NCI-H748 treated with DMSO at 0.1 percent for 48 hours (cell line): ENCODE measurements at regions not wholly inside any gene's neighbourhood (a gene's known extent, or its start where the extent isn't known, plus 50 kb on each side); places are given as distances from the start of the nearest gene placed in this dataset.
A peak's percentile ranks its signal among the peaks of the same experiment; 100 is the strongest.
"Not testable (repeated sequence)": the region's sequence is repeated elsewhere in the genome, so short reads cannot be mapped to it uniquely, and the experiment has no call there.

Experiments used
- DNase-seq: peaks from one replicate; lab custom pipeline; 2025; lab: John Stamatoyannopoulos, UW

DNA sequence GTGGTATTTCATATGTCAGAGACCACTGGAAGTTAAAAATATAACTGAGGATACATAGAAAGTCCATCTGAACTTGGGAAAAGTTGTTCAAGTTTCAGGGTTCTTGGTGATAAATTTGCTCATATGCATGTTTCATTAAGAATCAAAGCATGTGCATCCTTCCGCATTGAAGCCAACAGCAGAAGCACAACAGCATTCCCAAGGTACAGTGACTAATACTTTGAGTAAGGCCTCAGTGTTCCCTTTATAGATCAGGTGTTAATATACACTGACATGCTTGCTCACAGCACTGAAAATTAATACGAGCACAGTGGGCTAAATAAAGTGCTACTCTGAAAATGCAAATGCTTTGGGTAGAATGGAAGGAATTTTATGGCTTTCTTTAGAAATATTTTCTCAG is 691.1 kb downstream of the METTL15 start:
- no peak for DNase-seq

DNA sequence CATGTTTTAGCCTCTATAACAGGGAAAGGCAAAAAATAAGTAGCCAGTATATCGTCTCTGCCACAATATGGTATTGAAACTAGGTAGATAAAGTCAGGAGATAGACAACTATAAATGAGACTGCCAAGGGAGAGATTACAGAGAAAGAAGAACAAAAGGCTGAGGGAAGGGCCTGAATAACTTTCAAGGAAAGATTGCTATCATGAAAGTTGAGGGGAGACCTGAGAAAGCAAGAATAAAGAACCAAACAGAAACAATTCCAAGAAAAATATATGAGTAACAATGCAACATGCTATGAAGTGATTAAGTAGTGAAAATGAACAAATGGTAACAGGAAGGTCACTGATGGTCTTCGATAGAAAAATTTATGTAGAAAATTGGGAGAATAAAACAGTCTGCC is 690.1 kb downstream of the METTL15 start:
- no peak for DNase-seq

DNA sequence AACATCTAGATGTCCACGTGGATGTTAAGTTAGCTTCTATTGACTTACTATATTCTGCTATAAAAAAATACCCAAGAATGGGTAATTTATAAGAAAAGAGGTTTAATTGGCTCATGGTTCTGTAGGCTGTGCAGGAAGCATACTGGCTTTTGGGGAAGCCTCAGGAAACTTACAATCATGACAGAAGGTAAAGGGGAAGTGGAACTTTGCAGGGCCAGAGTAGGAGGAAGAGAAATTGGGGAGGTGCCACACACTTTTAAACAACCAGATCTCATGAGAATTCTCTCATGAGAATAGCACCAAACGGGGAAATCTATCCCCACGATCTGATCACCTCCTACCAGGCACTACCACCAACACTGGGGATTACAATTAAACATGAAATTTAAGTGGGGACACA is 689.3 kb downstream of the METTL15 start:
- no peak for DNase-seq

DNA sequence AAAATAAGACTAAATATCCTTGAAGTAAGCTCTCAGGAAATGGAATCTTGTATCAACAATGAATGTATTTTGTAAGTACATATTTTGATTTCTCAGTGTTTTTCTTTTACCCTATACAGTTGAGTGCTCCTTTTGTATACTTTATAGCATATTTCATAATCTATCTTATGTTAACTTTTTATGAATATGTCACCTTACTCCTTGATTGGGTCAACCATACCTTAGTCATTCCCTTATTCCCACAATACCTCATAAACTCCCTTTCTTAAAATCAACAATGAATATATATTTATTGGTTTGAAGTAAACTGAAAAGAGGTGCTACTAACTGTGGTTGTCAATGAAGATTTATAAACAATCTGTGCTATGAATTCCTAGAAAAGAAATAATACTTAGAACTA is 686.2 kb downstream of the METTL15 start:
- no peak for DNase-seq

DNA sequence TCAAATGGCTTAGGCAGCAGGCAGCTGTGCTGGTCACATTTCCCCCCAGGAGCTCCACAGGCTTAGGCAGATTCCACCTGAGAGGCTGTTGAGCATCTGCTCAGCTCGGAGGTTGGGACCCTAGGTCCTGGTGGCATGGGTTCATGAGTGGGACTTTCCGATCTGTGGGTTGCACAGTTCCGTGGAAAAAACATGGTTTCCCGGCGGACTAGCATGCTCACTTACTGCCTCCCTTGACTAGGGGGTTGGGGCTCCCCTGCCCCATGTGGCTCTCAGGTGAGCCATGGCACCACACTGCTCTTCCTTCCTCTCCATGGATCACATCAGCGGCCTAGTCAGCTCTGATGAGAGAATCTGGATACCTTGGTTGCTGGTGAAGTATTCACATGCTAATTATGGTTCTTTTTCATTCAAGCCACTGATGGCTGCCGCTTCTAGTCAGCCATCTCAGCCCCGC is 685.1 kb downstream of the METTL15 start:
- peak; percentile 3 for DNase-seq

DNA sequence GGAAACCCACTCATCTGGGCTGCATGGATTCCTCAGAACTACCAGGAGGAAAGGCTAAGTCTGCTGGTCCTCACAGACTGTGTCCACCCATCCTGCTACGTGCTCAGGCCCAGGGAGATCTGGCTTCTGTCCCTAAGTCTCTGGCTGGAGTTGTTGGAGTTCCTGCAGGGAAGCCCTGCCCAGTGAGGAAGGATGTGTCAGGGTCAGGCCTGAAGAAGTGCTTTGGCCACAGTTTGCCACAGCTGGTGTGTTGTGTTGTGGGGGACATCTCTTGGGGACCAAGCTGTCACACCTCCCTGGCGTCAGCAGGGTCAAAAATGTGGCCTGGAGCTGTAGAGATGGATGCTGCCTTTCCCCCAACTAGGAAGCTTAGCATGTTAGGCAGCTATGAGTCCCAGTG is 684.7 kb downstream of the METTL15 start:
- no peak for DNase-seq

DNA sequence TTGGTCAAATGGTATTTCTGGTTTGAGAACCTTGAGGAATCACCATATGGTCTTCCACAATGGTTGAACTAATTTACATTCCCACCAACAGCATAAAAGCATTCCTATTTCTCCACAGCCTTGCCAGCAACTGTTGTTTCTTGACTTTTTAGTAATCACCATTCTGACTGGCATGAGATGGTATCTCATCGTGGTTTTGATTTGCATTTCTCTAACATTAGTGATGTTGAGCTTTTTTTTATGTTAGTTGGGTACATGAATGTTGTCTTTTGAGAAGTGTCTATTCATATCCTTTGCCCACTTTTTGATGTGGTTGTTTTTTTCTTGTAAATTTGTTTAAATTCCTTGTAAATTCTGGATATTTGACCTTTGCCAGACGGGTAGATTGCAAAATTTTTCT is 679.7 kb downstream of the METTL15 start:
- not testable (repeated sequence) for DNase-seq

DNA sequence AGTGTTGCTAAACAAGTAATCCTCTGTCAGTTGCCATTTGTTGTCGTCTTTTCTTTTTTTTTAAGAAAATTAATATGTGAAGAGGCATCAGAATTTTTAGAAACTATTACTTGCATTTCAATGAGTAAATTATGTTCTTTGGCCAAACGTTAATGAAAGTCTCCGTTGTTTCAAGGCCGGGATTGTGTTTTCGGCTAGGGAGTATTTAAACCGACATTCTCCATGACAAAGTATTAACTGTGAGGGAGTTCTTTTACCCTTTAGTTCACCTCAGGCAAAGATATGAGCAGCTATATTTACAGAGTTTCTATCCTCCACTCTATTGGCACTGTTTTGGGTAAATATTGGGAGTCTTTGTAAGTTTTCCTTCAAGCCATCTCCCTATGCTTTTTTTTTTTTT is 668.9 kb downstream of the METTL15 start:
- no peak for DNase-seq

DNA sequence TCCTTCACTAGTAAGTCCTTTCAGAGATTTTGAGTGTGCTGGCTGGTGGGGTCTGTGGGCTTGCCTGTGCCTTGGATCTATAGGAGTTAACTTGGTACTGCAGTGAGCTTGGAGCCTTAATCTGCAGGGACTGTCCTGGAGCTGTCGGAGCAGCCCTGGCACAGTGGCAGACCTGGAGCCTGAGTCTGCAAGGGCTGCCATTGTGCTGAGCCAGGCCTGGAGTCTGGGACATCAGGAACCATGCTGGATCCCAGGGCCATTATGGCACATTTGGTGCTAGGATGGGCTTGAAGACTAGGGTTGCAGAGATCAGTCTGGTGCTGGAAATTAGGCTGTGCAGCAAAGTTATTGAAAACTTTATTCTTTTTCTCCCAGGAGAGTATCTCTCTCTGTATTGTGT is 665.4 kb downstream of the METTL15 start:
- DNase-seq = no peak

DNA sequence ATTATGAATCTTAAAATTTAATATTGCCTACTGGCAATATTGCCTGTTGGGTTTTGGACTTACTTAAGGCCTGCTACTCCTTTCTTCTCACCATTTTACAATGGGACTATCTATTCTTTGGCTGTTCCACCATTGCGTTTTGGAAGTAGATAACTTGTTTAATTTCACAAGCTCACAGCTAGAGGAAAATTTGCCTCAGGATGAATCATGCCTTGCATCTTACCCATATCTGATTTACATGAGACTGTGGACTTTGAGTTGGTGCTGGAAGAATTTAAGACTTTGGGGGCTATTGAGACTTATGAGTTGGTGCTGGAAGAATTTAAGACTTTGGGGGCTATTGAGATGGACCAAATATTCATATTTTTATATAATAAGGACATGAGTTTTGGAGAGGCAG is 662.6 kb downstream of the METTL15 start:
- no peak for DNase-seq

DNA sequence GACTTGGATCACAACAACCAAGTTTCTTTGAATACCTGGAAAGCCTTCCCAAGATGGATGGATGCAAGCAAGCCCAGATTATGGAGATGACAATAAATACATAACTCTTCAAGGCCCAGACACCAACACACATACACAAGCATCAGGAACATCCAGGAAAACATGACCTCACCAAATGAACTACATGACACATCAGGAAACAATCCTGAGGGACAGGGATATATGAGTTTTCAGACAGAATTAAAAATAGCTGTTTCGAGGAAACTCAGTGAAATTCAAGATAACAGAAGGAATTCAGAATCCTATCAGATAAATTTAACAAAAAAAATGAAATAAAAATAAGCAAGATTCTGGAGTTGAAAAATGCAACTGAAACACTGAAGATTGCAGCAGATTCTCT is 659.4 kb downstream of the METTL15 start:
- no peak for DNase-seq

DNA sequence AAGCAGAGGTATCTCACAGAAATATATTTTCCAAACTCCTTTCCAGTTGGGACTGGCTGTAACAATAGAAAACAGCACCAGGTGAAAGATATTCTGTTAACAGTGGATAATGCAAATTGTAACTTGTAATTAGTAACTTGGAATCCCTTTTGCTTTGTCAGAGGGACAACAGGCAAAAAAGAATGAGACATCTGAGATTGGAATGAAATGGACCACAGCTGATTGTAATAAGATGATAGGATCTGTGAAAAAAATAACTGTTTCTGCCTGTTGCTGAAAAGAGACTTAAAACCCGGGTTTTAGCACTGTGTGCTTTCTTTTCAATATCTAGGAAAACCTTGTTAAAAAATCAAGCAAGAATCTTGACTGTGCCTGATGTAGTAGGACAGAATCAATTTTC is 655.7 kb downstream of the METTL15 start:
- DNase-seq = no peak

DNA sequence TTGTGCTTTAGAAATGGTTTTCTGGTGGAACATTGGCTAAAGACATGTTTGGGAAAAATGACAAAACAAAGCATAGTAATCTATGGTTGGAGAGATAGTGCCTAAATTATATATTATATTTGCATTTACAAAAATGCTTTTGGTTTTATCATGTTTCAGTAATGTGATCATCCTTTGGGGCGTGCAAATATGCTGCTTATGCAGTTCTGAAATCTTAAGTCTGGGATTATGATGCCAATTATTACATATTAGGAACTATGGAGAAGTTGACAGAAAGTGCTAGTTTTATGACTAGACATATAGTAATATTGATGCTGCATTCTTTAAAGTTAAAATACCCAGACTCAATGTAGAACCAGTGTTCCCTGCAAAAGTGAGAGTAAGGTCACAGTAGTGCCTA is 655.0 kb downstream of the METTL15 start:
- DNase-seq = no peak

DNA sequence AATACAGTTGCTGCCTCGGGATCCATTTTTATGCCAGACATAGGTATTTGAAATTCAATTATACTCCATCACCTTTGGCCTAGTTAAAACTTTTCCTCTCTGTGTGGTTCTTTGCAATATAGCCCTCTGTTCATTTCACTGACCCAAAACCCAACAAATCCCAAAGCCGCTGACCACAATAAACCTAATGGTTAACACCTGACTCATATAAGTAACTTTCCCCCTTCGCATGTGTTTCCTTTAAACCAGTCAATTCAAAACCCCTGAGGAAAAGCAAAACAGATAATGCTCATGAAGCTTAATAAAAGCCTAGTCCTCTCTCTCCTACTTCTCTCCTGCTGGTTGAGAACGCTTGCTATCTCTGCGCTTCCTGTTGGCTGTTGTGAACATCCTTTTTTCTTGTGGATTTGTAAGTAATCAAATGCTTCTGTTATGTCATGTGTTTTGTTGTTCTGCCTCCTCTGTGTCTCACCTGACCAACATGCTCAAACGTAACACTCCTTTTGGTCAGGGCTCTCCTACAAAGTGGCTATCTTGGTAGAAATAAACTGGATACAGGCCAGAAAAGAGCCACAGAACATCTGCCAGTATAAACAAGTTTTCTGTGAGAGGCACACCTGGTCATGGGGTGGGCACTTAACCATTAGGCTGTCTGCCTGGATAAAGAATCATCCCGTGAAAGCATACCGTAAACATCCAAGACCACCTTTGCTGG is 652.6 kb downstream of the METTL15 start:
- peak; percentile 55 for DNase-seq

DNA sequence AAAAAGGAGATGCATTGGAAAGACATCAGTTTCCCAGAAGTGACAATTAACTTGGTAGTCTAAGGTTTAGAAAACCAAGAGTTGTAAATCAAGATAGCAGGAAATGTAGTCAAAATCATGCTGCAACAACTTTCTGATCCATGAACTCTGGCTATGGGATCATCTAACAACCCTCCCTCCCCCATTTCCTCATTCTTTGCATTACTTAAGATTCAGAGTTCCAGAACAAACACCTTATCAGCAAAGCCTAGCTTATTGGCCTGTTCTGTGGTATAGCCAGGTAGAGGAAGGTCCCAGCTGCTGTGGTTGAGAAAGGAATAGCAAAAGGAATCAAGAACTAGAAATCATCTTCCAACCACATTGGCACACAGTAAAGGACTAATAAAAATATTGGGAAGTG is 651.1 kb downstream of the METTL15 start:
- DNase-seq = no peak

DNA sequence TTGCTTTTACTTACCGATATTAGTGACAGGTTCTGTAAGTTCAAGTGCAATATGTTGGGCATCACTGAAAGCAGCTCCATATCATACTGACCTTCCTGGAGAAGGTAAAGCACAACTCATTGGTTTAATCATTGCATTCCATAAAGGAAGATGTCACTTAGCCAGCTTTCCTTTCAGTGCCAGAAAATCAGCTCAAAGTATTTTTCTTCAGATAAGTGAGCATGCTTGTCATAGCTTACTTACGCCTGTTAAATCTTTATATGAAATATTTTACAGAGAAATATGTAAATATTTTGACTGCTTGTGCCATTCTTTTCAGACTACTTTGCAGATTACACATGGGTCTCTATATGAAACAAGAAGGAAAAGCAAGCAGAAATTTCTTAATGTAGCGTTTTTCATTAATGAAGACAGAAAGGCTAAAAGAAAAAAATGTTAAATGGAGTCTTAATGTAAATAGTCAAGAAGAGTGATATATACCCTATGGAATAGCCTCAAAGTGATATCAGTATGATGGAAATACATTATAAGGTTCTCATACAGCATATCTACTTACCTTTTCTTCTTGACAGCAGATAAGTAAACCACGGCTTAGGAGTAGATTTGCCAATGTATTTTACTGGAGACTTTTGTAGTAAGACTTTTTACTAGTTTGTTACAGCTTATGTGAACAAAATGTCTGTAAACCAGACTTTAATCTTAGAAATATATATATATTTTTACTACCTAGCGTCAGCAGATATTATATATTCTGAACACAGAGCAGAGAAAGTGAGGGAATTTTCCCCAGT is 649.7 kb downstream of the METTL15 start:
- DNase-seq = no peak

DNA sequence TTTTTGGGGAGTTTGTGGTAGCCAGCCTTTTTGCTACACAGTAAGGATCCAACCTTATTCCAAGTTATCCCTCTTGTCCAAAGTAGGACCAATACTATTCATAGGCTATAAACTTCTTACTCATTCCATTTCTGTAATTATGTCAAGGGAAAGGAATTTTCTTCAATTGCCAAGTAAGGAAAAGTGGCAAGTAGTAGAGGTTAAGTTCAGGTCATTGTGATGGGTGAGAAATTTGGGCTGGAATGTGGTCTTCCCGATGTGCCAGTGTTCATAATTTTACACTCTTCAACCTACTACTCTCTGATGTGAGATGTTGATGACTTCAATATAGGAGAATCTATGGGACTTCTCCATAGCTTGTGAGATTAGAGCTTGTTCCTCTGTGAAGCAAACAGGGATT is 648.8 kb downstream of the METTL15 start:
- DNase-seq = no peak

DNA sequence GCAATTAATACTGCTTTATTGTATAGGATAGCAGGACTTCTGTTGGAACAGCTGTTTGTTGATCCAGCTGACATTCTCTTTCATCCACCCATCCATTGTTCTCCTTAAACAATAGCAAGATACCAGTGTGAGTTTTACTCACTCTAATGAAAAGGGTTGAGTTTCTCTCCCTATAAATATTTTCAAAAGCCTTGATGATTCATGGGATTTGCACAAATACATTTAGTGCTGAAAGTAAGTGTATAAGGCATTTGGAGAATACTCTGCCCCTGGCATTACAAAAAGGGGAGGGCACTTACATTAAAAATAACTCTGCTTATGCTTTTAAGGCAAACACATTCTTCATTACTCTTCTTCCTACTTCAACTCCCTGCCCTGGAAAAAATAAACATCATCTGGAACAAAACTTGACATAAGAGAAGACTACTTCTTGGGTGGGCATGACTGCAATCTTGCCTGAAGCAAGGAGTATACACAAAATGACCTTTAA is 634.9 kb downstream of the METTL15 start:
- peak; percentile 83 for DNase-seq

DNA sequence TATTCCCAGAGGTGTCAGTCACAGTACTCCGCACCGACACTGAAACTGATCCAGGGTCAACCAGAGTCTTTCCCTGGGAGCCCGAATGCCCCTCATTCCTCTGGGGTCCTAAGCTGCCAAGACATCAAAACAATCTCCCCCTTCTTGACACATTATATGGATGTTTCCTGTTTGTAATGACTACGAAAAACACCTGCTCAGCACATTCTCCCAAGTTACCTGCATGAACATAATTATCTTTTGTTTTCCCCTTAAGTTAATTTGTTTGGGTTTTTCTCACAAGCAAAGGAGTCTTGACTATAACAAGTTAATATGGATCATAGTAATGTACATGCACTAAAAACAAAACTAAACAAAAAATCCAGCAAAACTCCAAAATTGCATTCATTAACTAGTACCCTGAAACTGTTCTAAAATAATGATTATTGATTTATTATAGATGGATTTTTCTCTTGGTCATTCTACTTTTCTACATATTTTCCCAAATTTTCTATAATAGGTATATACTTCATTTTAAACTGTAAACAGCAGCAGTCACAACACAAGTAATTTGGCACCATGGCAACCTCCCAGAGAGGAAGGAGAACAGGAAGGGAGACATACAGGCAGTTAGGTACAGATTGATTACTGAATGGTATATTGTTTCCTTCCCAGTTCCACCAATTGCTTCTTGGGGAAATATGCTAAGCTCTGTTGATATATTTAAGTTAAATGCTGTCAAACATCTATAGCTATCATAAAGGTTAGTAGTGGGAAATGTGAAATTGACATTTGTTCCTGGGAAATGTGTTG is 631.5 kb downstream of the METTL15 start:
- peak; percentile 59 for DNase-seq

DNA sequence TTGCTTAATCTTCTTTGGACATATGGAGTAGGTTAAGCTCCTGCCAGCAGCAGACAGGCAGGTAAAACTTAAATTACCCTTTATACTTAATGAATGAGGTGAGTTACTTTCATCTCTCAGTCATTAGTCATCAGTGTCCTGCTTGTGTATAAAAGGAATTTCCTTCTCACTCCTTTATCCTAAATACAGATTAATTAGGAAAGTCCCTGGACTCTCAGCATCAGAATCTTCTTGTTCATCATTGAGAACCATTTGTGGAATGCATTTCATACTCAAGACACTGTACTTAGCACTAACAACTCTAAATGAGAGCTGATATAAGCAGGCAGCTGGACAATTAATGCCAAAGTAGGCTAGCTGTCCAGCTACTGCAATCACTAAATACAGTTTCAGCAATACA is 630.4 kb downstream of the METTL15 start:
- DNase-seq = no peak

DNA sequence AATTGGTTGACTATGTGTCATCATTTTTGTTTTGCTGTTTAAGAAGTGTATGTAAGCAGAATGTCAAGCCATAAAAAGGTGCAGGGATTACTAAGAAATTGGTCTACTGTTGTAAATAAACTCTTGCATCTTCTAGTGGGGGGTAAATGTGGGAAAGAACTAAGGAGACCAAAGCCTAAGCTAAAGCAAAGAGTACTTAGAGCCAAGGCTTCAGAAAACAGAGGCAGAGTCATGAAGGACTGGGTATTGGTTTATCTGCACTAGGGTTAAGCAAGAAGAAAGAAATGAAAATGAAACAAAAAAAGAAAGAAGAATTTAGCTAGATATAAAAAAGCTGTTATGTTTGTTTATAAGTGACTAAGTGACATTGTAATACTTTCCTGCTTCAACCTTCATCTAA is 628.1 kb downstream of the METTL15 start:
- DNase-seq = no peak

DNA sequence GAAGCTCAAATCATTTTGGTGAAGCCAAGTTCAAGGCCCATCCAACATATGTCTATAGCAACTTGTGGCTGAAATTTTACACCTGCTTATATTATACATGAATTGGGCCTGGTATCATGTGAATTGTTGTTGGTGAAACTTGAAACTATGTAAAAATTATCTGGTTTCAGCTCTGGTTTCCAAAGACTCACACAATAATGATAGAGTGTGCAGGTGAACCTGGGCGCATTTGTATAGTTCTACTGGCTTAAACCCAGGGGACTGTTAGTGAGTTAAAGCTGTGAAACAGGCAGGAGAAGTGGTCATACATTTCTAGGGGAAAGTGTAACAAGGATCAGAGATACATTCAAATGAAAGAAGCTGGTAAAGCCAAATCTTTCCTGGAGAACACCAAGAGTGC is 627.3 kb downstream of the METTL15 start:
- DNase-seq = no peak

DNA sequence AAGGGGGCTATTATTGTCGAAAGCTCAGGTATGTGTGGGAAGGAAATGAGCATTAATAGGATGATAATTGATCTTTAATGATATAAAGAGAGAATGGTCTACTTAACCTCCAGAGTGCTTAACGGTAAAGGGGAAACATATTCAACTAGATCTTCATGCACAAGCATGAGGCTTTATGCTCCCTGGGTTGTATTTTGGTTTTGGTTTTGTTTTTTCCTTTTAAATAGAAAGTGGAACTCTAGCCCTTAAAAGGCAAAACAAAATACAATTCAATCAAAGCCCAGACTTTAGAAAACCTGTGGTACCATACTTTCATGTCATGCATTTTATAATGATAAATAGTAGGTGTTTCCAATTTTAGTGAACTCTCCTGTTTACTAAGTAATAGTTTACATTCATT is 622.7 kb downstream of the METTL15 start:
- DNase-seq = no peak
